ENCODE measurements at regions not wholly inside any gene's neighbourhood (a gene's known extent, or its start where the extent isn't known, plus 50 kb on each side); places are given as distances from the start of the nearest gene placed in this dataset.

DNA sequence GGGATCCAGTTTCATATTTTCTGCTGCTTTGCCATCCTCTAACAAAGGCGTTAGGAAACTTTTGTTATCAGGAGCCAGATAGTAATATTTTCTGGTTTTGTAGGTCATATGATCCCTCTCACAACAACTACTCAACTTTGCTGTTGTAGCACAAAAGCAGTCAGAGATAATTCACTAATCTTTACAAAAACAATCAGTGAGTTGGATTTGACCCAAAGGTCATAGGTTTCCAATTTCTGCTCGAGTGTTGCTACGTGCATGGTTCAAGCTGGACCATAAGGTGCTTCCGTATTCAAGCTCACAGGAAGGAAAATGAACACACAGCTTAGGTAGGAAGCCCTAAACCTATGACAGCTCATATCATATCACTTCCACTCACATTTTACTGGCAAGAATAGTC is 92.4 kb upstream of the SFMBT2 start:
- H3K36me3 ChIP-seq (ENCODE audit: control insufficient read depth in 2 of 2, insufficient read depth in 1 of 2, low read length in 2 of 2): no peaks in the 10 kb centered on the region
- POLR2A ChIA-PET: no interaction called here
- TF ChIP-seq FEZF1 (tag by site-specific recombination; IDR thresholded peaks at IDR 0.05): peak; percentile 38; the same call in 1 of the 2 replicates
- TF ChIP-seq, protein P1, sequence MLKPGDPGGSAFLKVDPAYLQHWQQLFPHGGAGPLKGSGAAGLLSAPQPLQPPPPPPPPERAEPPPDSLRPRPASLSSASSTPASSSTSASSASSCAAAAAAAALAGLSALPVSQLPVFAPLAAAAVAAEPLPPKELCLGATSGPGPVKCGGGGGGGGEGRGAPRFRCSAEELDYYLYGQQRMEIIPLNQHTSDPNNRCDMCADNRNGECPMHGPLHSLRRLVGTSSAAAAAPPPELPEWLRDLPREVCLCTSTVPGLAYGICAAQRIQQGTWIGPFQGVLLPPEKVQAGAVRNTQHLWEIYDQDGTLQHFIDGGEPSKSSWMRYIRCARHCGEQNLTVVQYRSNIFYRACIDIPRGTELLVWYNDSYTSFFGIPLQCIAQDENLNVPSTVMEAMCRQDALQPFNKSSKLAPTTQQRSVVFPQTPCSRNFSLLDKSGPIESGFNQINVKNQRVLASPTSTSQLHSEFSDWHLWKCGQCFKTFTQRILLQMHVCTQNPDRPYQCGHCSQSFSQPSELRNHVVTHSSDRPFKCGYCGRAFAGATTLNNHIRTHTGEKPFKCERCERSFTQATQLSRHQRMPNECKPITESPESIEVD (tag by site-specific recombination; IDR thresholded peaks at IDR 0.05): peak; percentile 57; the same call in 1 of the 2 replicates
- TF ChIP-seq ZNF529 (tag by site-specific recombination; IDR thresholded peaks at IDR 0.05; ENCODE audit: insufficient replicate concordance): no peak
- TF ChIP-seq SETDB1 (IDR thresholded peaks at IDR 0.05; ENCODE audit: insufficient read length, low read length): peak; percentile 5
- peak; percentile 68; the same call in 1 of the 2 replicates for TF ChIP-seq TRIM28 (IDR thresholded peaks at IDR 0.05; ENCODE audit: borderline replicate concordance, low read length)
- no peaks in the 10 kb centered on the region for H3K9me3 ChIP-seq (ENCODE audit: control insufficient read depth, insufficient read depth, low read depth, low read length)
- H3K27ac ChIP-seq (ENCODE audit: extremely low read depth, low read depth, low read length): no peak overlapping the region
- CTCF ChIA-PET: interaction anchor here (1.4 kb wide), 1 partner anchor 11 kb away, joined by 4 read pairs; no protein-coding TSS in a partner anchor
- H3K4me3 ChIP-seq (ENCODE audit: low read depth, low read length): no peak overlapping the region
- H3K4me1 ChIP-seq (ENCODE audit: control insufficient read depth, insufficient read depth, low read length): no peaks in the 10 kb centered on the region

DNA sequence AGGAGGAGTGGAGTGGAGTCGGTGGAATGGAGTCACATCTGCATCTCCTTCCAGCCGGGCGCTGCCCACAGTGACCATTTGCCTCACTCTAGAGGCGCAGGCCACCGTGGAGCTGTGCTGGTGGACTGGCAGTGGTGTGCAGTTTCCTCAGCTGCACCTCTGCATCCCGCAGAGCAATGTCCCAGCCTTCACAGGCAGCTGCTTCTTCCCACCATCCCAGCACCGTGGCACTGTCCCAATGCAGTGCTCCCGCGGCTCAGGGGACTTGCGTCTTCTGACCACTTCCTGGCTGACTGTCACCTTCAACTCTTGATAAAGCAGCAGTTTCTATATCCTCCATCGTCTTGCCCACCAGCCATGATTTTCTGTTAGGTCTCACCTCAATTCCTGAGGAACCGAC is 90.3 kb upstream of the SFMBT2 start:
- H3K4me1 ChIP-seq (ENCODE audit: control insufficient read depth, insufficient read depth, low read length): no peaks in the 10 kb centered on the region
- no peaks in the 10 kb centered on the region for H3K36me3 ChIP-seq (ENCODE audit: control insufficient read depth in 2 of 2, insufficient read depth in 1 of 2, low read length in 2 of 2)
- TF ChIP-seq ZNF623 (tag by site-specific recombination; IDR thresholded peaks at IDR 0.05) (no peak), ZNF521 (tag by site-specific recombination; IDR thresholded peaks at IDR 0.05) (no peak), HOXD13 (CRISPR knock-in tag; IDR thresholded peaks at IDR 0.05; ENCODE audit: borderline replicate concordance) (no peak), ZNF629 (tag by site-specific recombination; IDR thresholded peaks at IDR 0.05) (no peak)
- TF ChIP-seq, protein P2, sequence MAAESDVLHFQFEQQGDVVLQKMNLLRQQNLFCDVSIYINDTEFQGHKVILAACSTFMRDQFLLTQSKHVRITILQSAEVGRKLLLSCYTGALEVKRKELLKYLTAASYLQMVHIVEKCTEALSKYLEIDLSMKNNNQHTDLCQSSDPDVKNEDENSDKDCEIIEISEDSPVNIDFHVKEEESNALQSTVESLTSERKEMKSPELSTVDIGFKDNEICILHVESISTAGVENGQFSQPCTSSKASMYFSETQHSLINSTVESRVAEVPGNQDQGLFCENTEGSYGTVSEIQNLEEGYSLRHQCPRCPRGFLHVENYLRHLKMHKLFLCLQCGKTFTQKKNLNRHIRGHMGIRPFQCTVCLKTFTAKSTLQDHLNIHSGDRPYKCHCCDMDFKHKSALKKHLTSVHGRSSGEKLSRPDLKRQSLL (tag by site-specific recombination; IDR thresholded peaks at IDR 0.05): no peak
- TF ChIP-seq, protein P3, sequence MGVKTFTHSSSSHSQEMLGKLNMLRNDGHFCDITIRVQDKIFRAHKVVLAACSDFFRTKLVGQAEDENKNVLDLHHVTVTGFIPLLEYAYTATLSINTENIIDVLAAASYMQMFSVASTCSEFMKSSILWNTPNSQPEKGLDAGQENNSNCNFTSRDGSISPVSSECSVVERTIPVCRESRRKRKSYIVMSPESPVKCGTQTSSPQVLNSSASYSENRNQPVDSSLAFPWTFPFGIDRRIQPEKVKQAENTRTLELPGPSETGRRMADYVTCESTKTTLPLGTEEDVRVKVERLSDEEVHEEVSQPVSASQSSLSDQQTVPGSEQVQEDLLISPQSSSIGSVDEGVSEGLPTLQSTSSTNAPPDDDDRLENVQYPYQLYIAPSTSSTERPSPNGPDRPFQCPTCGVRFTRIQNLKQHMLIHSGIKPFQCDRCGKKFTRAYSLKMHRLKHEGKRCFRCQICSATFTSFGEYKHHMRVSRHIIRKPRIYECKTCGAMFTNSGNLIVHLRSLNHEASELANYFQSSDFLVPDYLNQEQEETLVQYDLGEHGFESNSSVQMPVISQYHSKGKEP (tag by site-specific recombination; IDR thresholded peaks at IDR 0.05): no peak
- TF ChIP-seq, protein P4, sequence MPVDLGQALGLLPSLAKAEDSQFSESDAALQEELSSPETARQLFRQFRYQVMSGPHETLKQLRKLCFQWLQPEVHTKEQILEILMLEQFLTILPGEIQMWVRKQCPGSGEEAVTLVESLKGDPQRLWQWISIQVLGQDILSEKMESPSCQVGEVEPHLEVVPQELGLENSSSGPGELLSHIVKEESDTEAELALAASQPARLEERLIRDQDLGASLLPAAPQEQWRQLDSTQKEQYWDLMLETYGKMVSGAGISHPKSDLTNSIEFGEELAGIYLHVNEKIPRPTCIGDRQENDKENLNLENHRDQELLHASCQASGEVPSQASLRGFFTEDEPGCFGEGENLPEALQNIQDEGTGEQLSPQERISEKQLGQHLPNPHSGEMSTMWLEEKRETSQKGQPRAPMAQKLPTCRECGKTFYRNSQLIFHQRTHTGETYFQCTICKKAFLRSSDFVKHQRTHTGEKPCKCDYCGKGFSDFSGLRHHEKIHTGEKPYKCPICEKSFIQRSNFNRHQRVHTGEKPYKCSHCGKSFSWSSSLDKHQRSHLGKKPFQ (tag by site-specific recombination; IDR thresholded peaks at IDR 0.05): no peak
- no peaks in the 10 kb centered on the region for H3K9me3 ChIP-seq (ENCODE audit: control insufficient read depth, insufficient read depth, low read depth, low read length)
- H3K4me3 ChIP-seq (ENCODE audit: low read depth, low read length): no peak overlapping the region
- ChIA-PET POLR2A (no interaction called here), CTCF (interaction anchor here (0.5 to 2.1 kb wide), 3 partner anchors 11 to 1125 kb away, joined by 3 to 5 read pairs (median 4); no protein-coding TSS in a partner anchor)
- no peak overlapping the region for H3K27ac ChIP-seq (ENCODE audit: extremely low read depth, low read depth, low read length)

DNA sequence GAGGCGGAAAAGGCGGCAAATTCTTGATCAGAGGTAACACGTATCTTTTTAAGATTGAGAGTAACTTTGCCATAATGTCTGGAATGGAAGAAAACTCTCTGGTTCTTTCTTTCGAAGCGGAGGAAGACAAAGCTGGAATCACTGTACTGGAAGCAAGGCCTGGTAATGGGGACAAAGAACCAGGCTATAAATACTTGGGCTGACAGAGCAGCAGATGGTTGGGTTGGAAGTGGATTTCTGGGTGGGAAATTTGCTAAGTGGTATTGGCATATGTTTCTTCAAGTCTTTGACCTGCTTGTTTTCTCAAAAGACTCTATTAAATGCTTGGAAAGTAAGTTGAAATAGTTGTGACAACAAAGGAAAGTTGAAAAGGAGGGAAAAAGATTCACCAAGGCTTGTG is 87.3 kb upstream of the SFMBT2 start:
- Histone ChIP-seq H3K9me3 (ENCODE audit: control insufficient read depth, insufficient read depth, low read depth, low read length) (no peaks in the 10 kb centered on the region), H3K27ac (ENCODE audit: extremely low read depth, low read depth, low read length) (no peak overlapping the region), H3K4me1 (ENCODE audit: control insufficient read depth, insufficient read depth, low read length) (no peaks in the 10 kb centered on the region), H3K4me3 (ENCODE audit: low read depth, low read length) (no peak overlapping the region), H3K36me3 (ENCODE audit: control insufficient read depth in 2 of 2, insufficient read depth in 1 of 2, low read length in 2 of 2) (no peaks in the 10 kb centered on the region)
- ChIA-PET POLR2A (no interaction called here), CTCF (no interaction called here)
- no peak for TF ChIP-seq ZNF394 (tag by site-specific recombination; IDR thresholded peaks at IDR 0.05; ENCODE audit: borderline replicate concordance)
- TF ChIP-seq ZNF423 (tag by site-specific recombination; IDR thresholded peaks at IDR 0.05): no peak
- TF ChIP-seq ZNF677 (tag by site-specific recombination; IDR thresholded peaks at IDR 0.05): no peak
- no peak for TF ChIP-seq ZNF777 (tag by site-specific recombination; IDR thresholded peaks at IDR 0.05; ENCODE audit: borderline replicate concordance)
- TF ChIP-seq, protein P5, sequence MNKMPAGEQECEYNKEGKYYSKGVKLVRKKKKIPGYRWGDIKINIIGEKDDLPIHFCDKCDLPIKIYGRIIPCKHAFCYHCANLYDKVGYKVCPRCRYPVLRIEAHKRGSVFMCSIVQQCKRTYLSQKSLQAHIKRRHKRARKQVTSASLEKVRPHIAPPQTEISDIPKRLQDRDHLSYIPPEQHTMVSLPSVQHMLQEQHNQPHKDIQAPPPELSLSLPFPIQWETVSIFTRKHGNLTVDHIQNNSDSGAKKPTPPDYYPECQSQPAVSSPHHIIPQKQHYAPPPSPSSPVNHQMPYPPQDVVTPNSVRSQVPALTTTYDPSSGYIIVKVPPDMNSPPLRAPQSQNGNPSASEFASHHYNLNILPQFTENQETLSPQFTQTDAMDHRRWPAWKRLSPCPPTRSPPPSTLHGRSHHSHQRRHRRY (tag by site-specific recombination; IDR thresholded peaks at IDR 0.05): no peak
- no peak for TF ChIP-seq KLF1 (tag by site-specific recombination; IDR thresholded peaks at IDR 0.05)
- TF ChIP-seq, protein P6, sequence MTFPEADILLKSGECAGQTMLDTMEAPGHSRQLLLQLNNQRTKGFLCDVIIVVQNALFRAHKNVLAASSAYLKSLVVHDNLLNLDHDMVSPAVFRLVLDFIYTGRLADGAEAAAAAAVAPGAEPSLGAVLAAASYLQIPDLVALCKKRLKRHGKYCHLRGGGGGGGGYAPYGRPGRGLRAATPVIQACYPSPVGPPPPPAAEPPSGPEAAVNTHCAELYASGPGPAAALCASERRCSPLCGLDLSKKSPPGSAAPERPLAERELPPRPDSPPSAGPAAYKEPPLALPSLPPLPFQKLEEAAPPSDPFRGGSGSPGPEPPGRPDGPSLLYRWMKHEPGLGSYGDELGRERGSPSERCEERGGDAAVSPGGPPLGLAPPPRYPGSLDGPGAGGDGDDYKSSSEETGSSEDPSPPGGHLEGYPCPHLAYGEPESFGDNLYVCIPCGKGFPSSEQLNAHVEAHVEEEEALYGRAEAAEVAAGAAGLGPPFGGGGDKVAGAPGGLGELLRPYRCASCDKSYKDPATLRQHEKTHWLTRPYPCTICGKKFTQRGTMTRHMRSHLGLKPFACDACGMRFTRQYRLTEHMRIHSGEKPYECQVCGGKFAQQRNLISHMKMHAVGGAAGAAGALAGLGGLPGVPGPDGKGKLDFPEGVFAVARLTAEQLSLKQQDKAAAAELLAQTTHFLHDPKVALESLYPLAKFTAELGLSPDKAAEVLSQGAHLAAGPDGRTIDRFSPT (tag by site-specific recombination; IDR thresholded peaks at IDR 0.05): no peak
- TF ChIP-seq MYNN (tag by site-specific recombination; IDR thresholded peaks at IDR 0.05; ENCODE audit: borderline replicate concordance): no peak
- TF ChIP-seq GLIS1 (tag by site-specific recombination; IDR thresholded peaks at IDR 0.05): no peak
- TF ChIP-seq EGR2 (tag by site-specific recombination; IDR thresholded peaks at IDR 0.05; ENCODE audit: low read depth): no peak
- TF ChIP-seq ZNF426 (tag by site-specific recombination; IDR thresholded peaks at IDR 0.05): no peak

Data from HEK293 (cell line).